HG03025 (cell line): ENCODE measurements at regions not wholly inside any gene's neighbourhood (a gene's known extent, or its start where the extent isn't known, plus 50 kb on each side); places are given as distances from the start of the nearest gene placed in this dataset.

ENCODE experiments used
- ATAC-seq: cut with Tn5 transposase; IDR thresholded peaks from one replicate; pipeline ENCODE4 v1.9.1; 2021; ENCODE audit warnings: mild to moderate bottlenecking, moderate library complexity; ENCODE audit not compliant: unreplicated experiment, low FRiP score

DNA sequence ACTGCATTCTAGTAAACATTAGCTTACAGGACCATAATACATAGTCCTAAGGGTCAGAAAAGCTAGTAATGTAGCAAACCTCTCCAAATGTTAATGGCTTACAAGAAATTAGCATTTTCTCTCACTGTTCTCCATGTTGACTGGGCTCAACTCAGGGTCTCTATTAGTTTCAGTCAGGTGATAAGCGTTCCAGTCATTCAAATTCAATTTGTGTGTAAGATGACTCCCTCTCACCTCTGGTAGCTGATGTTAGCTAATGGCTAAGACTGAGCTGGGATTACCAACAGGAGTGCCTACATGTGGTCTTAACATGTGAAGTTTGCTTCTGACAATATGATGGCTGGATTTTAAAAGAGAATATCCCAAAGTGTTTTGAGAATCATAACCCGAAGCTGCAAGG lies 630.5 kb upstream of the USP15 start:
- ATAC-seq: no peak

GRCh38 chr12:61646639-61647038 lies 613.6 kb upstream of the USP15 start:
- no peak for ATAC-seq

DNA sequence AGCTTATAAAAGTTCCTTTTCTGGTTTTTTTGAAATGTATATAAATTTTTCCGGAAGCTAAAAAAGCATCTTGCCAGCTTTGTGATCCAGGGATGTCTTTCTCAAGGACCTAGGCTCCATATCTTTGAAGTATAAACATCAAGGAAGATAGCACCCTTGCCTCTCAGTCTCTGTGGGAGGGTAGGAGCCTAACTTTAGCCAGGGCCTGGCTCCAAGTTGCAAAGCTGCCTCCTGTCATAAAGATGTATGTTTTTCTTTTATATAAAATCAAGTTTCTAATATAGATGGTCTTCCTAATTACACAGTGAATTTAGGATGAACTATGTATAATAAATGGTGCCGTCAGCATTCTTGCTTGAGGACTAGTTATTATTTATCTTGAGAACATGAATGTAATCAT lies 612.6 kb upstream of the USP15 start:
- ATAC-seq: no peak

DNA sequence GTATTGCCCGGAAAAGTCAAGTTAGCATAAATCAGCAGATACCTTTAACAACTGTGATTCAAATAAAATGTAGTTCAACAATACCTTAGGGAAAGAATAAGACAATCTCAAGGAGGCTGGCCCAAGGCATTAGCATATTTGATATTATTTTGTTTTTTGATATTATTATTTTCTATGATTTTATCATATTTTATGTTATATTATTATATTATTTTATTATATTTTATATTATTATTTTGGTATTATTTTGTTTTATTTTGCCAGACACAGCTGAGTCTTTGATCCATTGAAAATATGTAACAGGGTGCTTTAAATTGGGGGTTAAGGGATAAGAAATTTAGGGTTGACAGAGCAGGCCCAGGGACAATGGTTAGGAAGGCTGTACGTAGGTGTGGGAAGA lies 607.9 kb upstream of the USP15 start:
- no peak for ATAC-seq

- no peak for ATAC-seq
Measured at GRCh38 chr12:61654698-61655097, 605.5 kb upstream of the USP15 start.

DNA sequence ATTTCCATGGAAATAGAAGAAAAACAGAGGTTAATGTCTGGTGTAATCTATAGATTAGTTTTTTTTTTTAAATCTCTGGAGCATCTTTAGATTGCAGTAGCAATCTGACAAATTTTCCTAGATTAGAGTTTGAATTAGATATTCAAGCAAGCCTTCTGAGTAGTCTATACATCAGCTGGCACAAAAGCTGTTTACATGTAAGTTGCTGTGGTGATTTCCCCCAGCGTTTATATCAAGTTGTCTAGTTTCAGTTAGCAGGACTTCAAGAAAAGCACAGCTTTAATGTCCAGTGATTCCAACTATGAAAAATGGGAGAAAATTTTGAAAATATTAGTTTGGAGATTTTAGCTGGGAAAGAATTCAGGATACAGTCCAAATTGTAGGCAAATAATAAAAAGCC lies 605.0 kb upstream of the USP15 start:
- ATAC-seq: no peak

DNA sequence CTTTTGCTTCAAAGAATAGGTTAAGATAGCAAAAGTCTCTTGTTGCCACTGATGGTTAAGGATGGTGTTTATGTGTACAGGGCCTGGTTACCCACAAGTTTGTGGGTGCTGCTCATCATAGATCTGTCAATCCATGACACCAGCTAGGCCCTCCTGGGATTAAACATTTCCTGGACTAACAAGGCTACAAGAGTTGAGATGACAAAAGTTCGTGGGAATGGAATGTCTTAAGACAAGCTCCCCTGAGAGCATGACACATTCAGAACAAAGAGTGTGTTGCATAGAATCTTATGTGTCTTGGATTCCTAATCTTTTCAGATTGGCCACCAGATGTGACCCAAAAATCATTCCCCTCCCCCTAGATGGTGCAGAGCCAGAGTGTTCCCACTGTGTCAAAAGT lies 592.5 kb upstream of the USP15 start:
- ATAC-seq: no peak

- ATAC-seq: no peak
Measured at GRCh38 chr12:61676520-61676919, 583.7 kb upstream of the USP15 start.

DNA sequence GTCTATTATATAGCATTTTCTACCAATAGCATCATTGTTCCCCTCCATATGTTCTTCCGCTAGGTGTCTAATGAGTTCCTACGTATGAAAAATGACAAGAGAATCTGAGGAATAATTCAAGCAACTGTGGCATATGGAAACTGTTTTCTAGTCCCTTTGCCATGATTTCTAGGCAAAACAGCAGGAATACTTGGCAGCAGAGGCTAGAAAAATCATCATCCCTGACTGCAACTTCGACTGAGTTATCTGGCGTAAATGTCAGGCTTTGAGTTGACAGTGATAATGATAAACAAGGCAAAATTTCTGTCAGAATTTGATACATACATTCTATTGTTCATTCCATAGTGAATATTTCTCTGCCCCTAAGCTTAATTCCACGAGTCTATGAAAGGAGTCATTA lies 572.8 kb upstream of the USP15 start:
- no peak for ATAC-seq

DNA sequence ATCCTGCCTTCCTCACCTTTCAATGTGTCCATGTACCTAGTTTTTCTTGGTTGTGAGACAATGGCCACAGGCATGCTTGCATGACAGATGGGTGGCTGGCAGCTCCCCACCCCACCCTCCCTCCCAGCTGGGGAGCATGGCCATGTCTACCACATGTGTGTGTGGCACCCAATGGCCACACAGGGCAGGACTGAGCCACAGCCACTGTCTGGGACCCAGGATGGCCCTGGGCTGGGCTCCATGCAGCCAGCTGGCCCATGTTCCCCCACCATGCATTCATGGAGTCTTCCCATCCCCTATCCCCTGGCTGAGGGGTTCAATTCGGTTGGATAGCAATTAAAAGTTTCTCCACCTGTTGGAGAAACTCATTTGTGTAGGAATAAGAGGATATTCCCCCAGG lies 566.0 kb upstream of the USP15 start:
- no peak for ATAC-seq

DNA sequence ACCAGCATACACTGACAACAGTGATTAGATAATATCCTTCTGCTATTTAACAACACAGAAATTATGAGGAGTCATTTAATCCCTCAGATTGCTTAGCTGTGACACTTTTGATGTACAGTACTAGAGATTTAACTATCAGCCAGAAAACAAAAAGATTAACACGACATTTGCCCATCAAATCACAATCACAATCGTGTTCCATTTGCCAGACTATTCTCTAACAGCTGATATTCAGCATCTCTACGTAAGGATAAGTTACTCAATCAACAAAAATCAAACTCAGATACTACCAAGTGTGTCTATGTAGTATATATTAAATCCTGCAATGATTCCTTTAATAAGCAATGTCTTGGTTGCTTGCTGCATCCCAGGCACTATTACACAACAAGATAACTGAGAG lies 558.7 kb upstream of the USP15 start:
- ATAC-seq: no peak

GRCh38 chr12:61706783-61707182 lies 553.4 kb upstream of the USP15 start:
- ATAC-seq: no peak

GRCh38 chr12:61713121-61713520 lies 547.1 kb upstream of the USP15 start:
- no peak for ATAC-seq

DNA sequence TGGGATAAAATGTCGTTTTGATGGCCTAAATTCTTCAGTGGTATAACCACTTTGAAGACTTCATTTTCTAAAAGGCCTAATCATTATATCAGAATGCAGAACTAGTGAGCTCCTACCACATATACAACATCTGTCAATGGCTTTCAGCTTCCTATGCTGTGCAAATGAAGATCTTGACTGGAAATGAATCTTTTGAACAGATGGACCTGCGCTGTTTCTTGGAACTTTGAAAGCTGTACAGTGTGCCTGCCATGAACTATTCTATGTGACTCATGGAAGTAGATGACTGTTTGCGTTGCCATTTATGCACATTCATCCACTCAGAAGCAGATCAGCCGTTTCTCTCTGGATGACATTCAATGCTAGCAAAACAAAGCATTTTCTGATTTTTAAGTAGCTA lies 542.2 kb upstream of the USP15 start:
- ATAC-seq: no peak

DNA sequence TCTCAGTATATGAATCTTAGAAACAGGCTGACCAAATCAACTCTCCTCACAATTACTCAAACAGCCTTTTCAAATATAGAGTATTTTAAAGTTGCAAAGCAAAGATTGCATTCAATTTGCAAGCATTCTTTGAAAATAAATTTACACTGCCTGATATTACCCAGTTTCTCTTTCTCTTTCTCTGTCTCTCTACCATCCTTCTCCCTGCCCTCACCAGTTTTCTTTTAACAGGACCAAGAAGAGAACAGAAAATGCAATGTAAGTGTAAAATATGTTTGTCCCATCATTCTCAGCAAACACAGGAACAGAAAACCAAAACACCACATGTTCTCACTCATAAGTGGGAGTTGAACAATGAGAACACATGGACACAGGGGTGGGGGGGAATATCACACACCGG lies 520.3 kb upstream of the USP15 start:
- ATAC-seq: no peak

GRCh38 chr12:61750604-61751003 lies 509.6 kb upstream of the USP15 start:
- no peak for ATAC-seq

DNA sequence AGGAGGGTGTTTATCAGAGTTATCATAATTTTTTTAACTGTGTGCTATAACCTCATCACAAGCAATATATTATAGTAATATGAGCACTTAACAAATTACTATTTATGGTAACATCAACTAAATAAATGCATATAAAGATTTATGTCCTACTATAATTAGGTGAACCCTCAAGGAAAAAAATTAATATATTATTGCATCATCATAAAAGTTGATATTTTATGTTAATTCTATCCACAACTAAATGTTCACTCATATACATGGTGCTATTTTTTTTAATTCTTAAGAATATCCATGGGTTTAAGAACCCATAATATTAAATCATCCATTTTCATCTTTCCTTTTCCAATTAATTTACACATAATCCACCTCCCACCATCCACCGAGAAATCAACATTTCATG lies 506.0 kb upstream of the USP15 start:
- no peak for ATAC-seq

DNA sequence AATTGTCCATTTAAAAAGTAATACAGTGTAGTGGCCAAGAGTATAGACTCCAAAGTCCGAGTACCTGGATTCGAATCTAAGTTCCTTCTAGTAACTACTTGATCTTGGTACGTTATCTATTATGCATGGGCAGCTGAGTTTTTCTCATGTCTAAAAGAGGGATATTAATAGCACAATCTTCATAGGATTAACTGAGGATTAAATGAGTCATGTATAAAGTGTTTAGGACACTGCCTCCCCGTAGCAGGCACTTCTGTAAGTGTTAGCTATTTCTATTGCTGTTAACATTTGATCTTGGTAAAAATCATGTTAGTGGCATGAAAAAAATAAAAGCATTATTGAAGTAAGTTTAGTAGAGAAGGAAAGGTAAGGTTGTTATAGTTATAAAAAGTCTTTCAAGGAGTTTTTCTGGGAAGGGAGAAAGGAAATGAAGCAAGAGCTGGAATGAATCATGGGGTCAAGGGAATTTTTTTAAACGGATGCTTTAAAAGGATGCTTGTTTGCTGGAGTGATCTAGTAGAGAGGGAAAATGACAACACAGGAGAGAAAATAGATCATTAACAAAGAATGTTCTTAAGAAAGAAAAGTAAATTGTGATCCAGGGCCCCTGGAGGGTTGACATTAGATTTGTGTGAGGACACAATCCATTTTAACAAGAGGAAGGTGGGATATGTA lies 502.2 kb upstream of the USP15 start:
- no peak for ATAC-seq

- no peak for ATAC-seq
Measured at GRCh38 chr12:61758661-61759060, 501.5 kb upstream of the USP15 start.

- ATAC-seq: no peak
Measured at GRCh38 chr12:61765926-61766325, 494.3 kb upstream of the USP15 start.

DNA sequence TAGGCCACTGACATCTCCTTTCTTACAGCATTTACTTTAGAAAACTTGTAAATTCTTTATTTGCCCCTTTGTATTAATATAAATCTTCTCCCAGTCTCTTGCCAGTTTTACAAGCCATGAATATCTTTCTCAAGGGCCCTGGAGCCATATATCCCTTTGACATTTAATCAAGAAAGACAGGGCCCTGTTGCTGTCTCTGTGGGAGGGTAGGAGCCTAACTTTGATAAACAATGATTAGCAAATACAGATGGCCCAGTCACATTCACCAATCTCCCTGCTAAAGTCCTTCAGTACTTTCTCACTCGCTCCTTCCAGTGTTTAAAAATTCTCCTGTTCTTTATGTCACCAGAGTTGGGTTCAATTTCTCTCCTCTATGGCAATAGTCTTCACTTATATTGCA lies 479.8 kb upstream of the USP15 start:
- no peak for ATAC-seq

DNA sequence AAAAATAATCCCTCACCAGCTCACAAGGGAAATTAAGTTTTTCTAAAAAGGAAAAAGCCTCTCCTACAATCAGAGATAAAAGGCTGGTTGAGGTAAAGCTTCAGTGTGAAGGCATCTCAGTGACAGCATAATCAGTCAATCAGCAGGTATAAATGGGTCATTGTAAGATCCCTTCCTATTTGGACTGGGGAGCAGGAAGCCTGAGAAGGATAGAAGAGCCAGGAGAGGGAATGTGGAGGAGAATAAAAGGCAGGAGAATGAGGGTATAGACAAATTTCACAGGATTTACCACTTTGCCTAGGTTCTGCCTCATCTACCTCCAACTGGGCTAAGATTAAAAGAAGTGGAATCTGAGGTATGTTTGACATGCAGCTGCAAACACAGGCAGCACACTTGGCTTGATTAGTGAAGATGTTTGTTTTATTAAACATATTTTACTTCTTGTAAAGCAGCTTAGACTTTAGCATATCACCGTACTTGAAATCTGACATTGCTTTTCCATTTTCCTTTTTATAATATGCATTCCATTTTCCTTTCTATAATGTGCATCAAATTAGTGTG lies 479.1 kb upstream of the USP15 start:
- ATAC-seq: no peak

GRCh38 chr12:61796846-61797245 lies 463.4 kb upstream of the USP15 start:
- no peak for ATAC-seq
